Brain microvascular endothelial cell (primary cell): ENCODE measurements at regions not wholly inside any gene's neighbourhood (a gene's known extent, or its start where the extent isn't known, plus 50 kb on each side); places are given as distances from the start of the nearest gene placed in this dataset.
A peak's percentile ranks its signal among the peaks of the same experiment; 100 is the strongest.

Source experiments
- DNase-seq: peaks from one replicate; pipeline ENCODE4 v3.0.0-alpha.2; 2020
- H3K27ac ChIP-seq: fragments of 250-450 bp; sonication (Bioruptor Pico); 2 replicates; pipeline ENCODE4 v1.5.1; 2020; ENCODE audit warnings: mild to moderate bottlenecking, moderate library complexity
- H3K27me3 ChIP-seq: fragments of 250-450 bp; sonication (Bioruptor Pico); replicated peaks from 2 replicates; pipeline ENCODE4 v1.5.1; 2020; ENCODE audit warnings: mild to moderate bottlenecking
- H3K36me3 ChIP-seq: fragments of 250-450 bp; sonication (Bioruptor Pico); replicated peaks from 2 replicates; pipeline ENCODE4 v1.5.1; 2020; ENCODE audit warnings: mild to moderate bottlenecking
- H3K4me3 ChIP-seq: 2 replicates; pipeline ENCODE4 v1.5.1; 2011; ENCODE audit warnings: low read depth, mild to moderate bottlenecking, control low read depth, low read length, moderate library complexity
- in situ Hi-C: cut with HindIII; loops from 2 replicates; pipeline ENCODE4 v1.10.0; 2017; ENCODE audit warnings: low sequenced_read_pairs, low pct_ligation_motif_present
- TF ChIP-seq, protein P1 (sequence below): IDR thresholded peaks from 2 replicates; pipeline ENCODE4 v1.5.1; 2011; ENCODE audit warnings: low read depth, mild to moderate bottlenecking, moderate library complexity, low read length, control low read depth, inconsistent platforms; ENCODE audit errors: missing control alignments

DNA sequence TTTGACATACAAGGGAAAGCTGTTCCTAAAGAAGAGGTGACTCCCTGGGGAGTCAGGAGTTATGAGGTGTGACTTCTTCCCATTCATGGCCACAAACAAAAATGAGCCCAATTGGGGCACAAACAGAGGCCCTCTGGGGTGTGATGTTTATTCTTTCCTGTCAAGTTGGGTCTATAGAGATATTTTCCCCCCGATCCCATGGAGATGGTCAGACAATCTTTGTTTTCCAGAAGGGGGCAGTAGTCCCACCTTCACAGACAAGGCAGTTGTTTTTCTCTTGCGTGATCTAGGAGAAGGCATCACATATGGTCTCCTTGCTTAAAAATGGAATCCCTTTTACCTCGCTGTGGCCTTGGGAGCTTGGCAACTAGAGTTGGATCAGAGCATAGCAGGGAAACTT, 110.3 kb downstream of the MFSD1 start:
- no peaks in the 10 kb centered on the region for H3K27me3 ChIP-seq
- TF ChIP-seq, protein P1, sequence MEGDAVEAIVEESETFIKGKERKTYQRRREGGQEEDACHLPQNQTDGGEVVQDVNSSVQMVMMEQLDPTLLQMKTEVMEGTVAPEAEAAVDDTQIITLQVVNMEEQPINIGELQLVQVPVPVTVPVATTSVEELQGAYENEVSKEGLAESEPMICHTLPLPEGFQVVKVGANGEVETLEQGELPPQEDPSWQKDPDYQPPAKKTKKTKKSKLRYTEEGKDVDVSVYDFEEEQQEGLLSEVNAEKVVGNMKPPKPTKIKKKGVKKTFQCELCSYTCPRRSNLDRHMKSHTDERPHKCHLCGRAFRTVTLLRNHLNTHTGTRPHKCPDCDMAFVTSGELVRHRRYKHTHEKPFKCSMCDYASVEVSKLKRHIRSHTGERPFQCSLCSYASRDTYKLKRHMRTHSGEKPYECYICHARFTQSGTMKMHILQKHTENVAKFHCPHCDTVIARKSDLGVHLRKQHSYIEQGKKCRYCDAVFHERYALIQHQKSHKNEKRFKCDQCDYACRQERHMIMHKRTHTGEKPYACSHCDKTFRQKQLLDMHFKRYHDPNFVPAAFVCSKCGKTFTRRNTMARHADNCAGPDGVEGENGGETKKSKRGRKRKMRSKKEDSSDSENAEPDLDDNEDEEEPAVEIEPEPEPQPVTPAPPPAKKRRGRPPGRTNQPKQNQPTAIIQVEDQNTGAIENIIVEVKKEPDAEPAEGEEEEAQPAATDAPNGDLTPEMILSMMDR, result peak; percentile 47

DNA sequence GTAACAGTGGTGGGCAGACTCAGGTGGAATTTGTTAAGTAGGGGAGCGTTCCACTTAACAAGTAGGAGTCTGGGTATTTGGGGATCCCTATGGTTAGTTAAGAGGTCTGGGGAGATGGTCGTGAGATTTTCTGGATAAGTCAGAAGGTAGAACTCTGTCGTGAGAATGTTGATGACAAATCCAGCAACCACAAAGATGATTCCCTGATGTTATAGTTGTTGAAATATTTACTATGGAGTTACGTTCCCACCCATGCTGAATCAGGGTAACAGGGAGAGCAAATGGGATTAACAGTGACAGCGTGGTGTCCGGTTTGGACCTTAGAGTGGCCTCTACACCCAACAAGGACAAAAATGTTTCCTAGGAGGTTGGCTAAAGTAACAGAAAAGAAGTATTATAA, 110.8 kb downstream of the MFSD1 start:
- TF ChIP-seq, protein P1, result no peak

More for the DNA sequence above, 110.3 kb downstream of the MFSD1 start:
- Histone ChIP-seq H3K36me3 (no peaks in the 10 kb centered on the region), H3K27ac (no peak overlapping the region), H3K4me3 (no peak overlapping the region)
- in situ Hi-C loops, result no loop called here
- no peak for DNase-seq

DNA sequence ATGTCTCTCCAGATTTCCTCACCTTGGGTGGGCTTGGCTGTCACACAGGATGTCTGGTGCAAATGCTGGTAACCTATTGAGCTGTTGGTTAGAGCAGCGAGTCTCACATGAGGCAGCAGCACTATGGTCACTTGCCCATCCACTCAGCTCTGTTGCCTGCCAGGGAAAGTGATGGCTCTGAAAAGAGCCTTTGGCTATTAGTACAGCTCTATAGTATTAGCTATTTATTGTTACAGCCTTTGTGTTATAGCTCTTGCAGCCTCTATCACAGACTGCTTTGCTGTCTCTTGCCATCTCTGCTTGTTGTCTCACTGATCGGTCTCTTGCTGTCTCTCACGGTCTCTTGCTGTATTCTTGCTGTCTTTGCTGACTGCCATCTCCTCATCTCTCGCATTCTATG, 114.3 kb downstream of the MFSD1 start:
- no peak for DNase-seq
- H3K27me3 ChIP-seq, result no peaks in the 10 kb centered on the region
- no peaks in the 10 kb centered on the region for H3K36me3 ChIP-seq
- TF ChIP-seq, protein P1, result no peak
- no peak overlapping the region for H3K4me3 ChIP-seq
- no peak overlapping the region for H3K27ac ChIP-seq
- in situ Hi-C loops, result no loop called here

More for the DNA sequence above, 110.8 kb downstream of the MFSD1 start:
- in situ Hi-C loops, result no loop called here
- Histone ChIP-seq H3K27me3 (no peaks in the 10 kb centered on the region), H3K36me3 (no peaks in the 10 kb centered on the region), H3K4me3 (no peak overlapping the region), H3K27ac (no peak overlapping the region)
- peak; percentile 15 for DNase-seq

DNA sequence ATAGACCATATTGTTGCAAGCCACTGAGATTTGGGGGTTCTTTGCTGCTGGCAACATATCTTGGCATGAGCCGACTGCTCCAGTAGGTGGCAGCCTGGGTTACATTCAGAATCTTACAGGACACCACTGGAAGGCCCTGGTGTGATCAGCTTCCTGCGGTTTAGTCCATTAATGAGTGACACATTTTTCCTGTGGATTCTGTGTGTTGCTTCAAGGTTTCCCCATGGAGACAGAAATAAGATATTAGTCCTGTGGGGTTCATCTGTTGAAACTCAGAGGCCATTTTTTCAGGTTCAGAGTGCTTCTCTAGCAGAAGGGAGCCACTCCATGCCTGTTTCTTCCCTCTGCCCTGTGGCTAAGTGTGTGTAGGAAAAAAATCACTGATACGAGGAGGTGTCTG, 116.2 kb downstream of the MFSD1 start:
- no peak overlapping the region for H3K4me3 ChIP-seq
- H3K27ac ChIP-seq, result no peak overlapping the region
- no peaks in the 10 kb centered on the region for H3K36me3 ChIP-seq
- in situ Hi-C loops, result no loop called here
- H3K27me3 ChIP-seq, result no peaks in the 10 kb centered on the region
- peak; percentile 82 for DNase-seq
- TF ChIP-seq, protein P1, result peak; percentile 93

DNA sequence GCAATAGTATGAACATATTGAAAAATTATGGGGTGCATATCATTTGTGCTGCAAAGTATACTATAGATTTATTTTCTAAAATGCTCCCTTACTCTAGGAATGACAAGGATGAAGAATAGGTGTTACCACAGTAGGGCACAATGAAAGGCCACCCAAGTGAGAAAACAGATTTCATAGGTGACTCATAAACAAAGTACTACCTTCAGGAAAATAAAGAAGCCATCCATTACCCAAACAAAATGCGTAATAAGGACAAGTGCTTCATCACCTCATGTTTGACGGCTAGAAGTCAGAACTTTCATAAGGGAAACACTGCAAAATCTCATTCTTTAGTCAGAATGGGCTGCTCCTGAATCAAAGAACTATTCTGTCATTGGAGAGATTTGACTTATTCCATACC, 116.6 kb downstream of the MFSD1 start:
- Histone ChIP-seq H3K27ac (no peak overlapping the region), H3K36me3 (no peaks in the 10 kb centered on the region), H3K27me3 (no peaks in the 10 kb centered on the region), H3K4me3 (no peak overlapping the region)
- TF ChIP-seq, protein P1, result no peak
- in situ Hi-C loops, result no loop called here
- no peak for DNase-seq

DNA sequence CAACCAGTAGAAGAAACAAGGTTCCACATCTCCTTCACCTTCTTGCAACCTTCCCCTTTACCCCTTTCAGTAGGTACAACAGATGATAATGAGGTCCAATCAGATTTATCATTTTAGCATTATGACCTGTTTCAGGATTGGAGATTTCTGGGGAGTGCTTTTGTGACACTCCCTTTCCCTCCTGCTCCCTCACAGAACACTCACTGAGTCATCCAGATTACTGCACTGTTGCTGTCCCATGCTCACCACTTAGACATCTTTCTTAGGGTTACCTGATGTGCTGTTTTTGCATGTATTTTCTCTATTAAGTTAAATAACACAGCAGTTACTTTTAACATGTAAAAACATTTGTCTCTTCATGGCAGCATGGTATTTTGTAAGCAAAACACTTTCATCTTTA, 118.5 kb downstream of the MFSD1 start:
- DNase-seq, result no peak
- Histone ChIP-seq H3K36me3 (no peaks in the 10 kb centered on the region), H3K4me3 (no peak overlapping the region), H3K27ac (no peak overlapping the region), H3K27me3 (no peaks in the 10 kb centered on the region)
- TF ChIP-seq, protein P1, result no peak
- in situ Hi-C loops, result no loop called here
